GM12878 (cell line): ENCODE measurements at regions not wholly inside any gene's neighbourhood (a gene's known extent, or its start where the extent isn't known, plus 50 kb on each side); places are given as distances from the start of the nearest gene placed in this dataset.

Experiments
- FOXM1 ChIP-seq: IDR thresholded peaks from 2 replicates; pipeline ENCODE4 v1.6.1; 2012; ENCODE audit warnings: low read depth, mild to moderate bottlenecking, inconsistent platforms, low read length, moderate library complexity
- TF ChIP-seq, protein P1 (sequence below), 3 experiments: IDR thresholded peaks in 2 of 3; conservative IDR thresholded peaks in 1 of 3; 2 replicates each; pipeline ENCODE4 v1.5.1; 2011; ENCODE audit warnings: low read depth in 3 of 3, low read length in 3 of 3, mild to moderate bottlenecking in 3 of 3, control low read depth in 2 of 3, moderate library complexity in 2 of 3, inconsistent platforms in 1 of 3, mixed read lengths in 1 of 3; ENCODE audit not compliant: control insufficient read depth in 2 of 3, insufficient read depth in 1 of 3; ENCODE audit errors: extremely low read depth in 1 of 3

DNA sequence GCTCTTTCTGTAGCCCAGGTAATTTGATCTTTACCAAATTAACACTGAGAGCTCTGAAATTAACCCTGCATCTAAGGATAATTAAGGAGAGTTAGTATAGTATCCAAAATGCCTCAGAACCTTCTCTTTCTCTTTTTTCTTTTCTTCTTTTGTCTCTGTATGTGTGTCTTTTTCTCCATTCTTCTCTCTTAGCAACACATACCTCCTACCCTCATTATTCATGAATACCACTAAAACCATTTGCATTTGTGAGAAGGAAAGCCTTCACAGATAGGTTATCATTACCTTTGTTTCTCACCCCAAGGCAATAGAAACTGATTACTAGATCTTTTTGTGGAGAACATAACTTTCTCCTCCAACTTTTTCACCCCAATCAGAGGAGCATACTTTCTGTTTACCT lies 376.5 kb upstream of the NXPH2 start:
- TF ChIP-seq, protein P1, sequence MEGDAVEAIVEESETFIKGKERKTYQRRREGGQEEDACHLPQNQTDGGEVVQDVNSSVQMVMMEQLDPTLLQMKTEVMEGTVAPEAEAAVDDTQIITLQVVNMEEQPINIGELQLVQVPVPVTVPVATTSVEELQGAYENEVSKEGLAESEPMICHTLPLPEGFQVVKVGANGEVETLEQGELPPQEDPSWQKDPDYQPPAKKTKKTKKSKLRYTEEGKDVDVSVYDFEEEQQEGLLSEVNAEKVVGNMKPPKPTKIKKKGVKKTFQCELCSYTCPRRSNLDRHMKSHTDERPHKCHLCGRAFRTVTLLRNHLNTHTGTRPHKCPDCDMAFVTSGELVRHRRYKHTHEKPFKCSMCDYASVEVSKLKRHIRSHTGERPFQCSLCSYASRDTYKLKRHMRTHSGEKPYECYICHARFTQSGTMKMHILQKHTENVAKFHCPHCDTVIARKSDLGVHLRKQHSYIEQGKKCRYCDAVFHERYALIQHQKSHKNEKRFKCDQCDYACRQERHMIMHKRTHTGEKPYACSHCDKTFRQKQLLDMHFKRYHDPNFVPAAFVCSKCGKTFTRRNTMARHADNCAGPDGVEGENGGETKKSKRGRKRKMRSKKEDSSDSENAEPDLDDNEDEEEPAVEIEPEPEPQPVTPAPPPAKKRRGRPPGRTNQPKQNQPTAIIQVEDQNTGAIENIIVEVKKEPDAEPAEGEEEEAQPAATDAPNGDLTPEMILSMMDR (IDR thresholded peaks at IDR 0.05 in 2 of 3, conservative IDR thresholded peaks at IDR 0.05 in 1 of 3; ENCODE audit: control insufficient read depth in 2 of 3, extremely low read depth in 1 of 3, insufficient read depth in 1 of 3, low read depth in 3 of 3, low read length in 3 of 3) = no peak
- TF ChIP-seq FOXM1 = no peak
